Transverse colon (tissue), 4 donors: ENCODE measurements at regions not wholly inside any gene's neighbourhood (a gene's known extent, or its start where the extent isn't known, plus 50 kb on each side); places are given as distances from the start of the nearest gene placed in this dataset.

Experiments
- CTCF ChIP-seq, 5 experiments: fragments of 200-600 bp in 3 of 5; fragments of 450-650 bp in 2 of 5; sonication (generic) in 3 of 5; IDR thresholded peaks; 1 replicate in 2 of 5; 2 replicates in 3 of 5; pipeline ENCODE4 v1.5.1; 2016 to 2017; ENCODE audit warnings: antibody characterized with exemption in 5 of 5, inconsistent platforms in 3 of 5, mild to moderate bottlenecking in 2 of 5, moderate library complexity in 1 of 5
- POLR2AphosphoS5 ChIP-seq, 3 donors: sonication (generic); formaldehyde crosslinking; IDR thresholded peaks; one replicate each; pipeline ENCODE4 v1.6.1; 2016; ENCODE audit warnings: antibody characterized with exemption in 3 of 3

GRCh38 chr16:8453359-8453758 is 137.0 kb downstream of the TMEM114 start:
- TF ChIP-seq POLR2AphosphoS5 (IDR thresholded peaks at IDR 0.05) (no peak), CTCF (IDR thresholded peaks at IDR 0.05) (no peak)
